Activated CD4-positive, alpha-beta T cell treated with anti-CD3 and anti-CD28 coated beads for 4 hours (primary cell): ENCODE measurements at regions not wholly inside any gene's neighbourhood (a gene's known extent, or its start where the extent isn't known, plus 50 kb on each side); places are given as distances from the start of the nearest gene placed in this dataset.
"Not testable (repeated sequence)": the region's sequence is repeated elsewhere in the genome, so short reads cannot be mapped to it uniquely, and the experiment has no call there.

Source experiments
- DNase-seq, 2 donors: peaks; one replicate each; pipeline ENCODE4 v3.0.0-alpha.2; 2020

DNA sequence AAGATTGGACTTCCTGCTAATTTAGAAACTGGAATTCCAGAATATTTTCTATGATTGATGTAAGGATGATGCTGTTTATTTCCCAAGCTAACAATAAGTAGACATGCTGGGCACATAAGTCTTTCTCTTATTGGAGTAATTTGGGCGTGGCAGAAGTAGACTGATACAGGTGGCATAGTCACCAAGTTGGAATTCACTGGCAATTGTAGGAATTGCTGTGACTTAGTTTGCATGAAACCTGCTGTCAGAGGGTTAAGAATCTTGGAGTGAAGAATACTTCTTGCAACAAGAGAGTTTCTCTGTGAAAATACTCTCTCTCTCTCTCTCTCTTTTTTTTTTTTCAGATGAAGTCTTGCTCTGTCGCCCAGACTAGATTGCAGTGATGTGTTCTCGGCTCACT lies 569.7 kb downstream of the REEP3 start:
- DNase-seq, result no peak

DNA sequence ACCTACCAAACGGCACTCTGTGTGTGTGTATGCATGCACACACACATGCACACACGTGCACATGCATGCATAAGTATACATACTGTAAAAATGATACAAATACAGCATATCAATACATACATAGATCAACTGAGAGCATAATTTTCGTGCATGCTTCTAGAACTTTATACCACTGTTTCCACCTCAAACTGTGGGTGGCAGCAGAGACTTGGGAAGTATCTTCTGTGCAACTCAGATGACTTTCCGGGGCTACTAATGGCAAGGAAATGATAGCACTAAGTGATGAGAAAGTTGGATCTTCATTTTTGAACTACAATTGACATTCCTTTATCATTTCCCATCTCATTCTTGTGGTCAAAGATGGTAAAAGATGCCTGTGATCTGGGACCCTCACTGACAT lies 570.7 kb downstream of the REEP3 start:
- DNase-seq, result no peak

GRCh38 chr10:64093304-64093703 lies 572.1 kb downstream of the REEP3 start:
- DNase-seq, result no peak

- no peak for DNase-seq
Observed at GRCh38 chr10:64093946-64094535, 572.8 kb downstream of the REEP3 start.

DNA sequence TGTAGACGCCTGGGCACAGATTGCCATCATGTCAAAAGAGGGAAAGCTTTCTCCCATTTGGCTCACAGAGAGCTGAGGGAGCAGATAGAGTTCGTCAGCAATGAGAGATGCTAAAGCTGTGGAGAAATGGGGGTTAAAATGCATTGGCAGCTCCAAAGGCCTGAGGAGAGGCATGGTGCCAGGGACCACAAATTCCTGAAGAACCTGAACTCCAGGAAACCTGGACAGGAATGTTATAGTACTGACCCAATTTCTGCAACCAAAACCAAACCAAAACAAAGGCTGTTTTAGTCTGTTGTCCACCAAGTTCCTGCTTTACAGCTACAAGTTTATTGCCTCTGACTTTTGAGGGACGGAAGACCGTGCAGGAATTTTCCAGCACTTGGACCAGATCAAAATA lies 575.7 kb downstream of the REEP3 start:
- no peak for DNase-seq

- no peak for DNase-seq
Observed at GRCh38 chr10:64097391-64098122, 576.4 kb downstream of the REEP3 start.

DNA sequence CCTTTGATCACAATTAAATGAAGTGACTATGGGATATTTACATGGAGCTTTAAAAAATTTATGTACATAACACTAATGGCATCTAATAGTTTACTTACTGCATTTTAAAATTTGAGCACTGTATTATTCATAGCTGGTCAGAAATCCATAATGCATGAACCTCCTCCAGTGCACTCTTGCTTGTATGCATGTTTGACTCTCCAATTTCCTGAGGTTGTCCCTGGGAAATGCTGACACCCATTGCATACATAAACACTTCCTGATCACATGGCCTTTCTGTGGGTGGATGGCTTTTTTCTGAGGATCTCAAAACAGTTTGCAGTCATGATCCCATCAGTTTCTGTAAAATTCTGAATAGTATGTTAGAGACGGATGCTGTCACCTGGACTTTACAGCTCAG lies 577.8 kb downstream of the REEP3 start:
- DNase-seq, result no peak

- no peak for DNase-seq
Observed at GRCh38 chr10:64101606-64102263, 580.5 kb downstream of the REEP3 start.

GRCh38 chr10:64102264-64102633 lies 581.0 kb downstream of the REEP3 start:
- DNase-seq, result no peak

GRCh38 chr10:64102916-64103315 lies 581.7 kb downstream of the REEP3 start:
- DNase-seq, result no peak

GRCh38 chr10:64103750-64104470 lies 582.7 kb downstream of the REEP3 start:
- DNase-seq, result no peak

DNA sequence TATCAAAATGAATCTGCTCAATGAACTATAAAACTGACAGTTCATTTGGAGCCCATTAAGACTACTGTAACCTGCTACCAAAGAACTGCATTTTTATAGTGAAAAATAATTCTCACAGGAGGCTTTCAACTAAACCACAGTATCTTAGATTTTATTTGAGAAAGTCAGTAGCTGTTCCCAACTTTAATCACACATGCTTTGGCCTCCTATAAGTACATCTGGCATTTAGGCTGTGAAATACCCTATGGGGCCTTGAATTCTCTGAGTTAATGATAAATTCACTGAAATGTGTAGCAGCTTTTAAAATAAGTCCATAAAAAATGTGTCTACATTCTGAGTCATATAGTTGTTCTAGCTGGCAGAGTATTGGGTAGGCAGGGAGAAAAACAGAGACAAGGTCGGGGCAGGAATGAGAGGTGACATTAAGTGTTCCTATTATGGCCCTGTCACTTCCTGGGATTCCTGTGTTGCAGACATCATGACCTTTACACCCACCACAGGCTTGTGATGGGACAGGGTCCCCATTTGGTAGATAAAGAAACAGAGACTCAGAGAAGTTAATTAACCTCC lies 588.8 kb downstream of the REEP3 start:
- no peak for DNase-seq

GRCh38 chr10:64112701-64113355 lies 591.6 kb downstream of the REEP3 start:
- DNase-seq, result no peak

DNA sequence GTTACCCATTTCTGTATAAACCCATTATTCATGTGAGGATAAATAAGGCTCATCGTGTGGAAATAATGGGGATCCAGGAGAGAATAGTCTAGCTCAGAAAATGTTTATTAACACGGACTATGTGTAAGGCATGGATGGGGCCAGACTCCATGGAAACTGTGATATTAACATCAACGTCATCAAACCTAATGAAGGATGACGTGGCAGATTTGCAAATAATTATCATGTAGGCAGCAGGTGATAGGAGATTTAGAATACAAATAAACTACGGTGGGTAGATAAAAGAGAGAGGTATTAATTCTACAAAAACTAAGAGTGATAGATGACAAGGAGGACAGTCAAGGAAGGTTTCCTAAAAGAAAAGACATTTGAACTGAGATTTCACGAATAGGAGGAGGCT lies 592.2 kb downstream of the REEP3 start:
- DNase-seq, result no peak

DNA sequence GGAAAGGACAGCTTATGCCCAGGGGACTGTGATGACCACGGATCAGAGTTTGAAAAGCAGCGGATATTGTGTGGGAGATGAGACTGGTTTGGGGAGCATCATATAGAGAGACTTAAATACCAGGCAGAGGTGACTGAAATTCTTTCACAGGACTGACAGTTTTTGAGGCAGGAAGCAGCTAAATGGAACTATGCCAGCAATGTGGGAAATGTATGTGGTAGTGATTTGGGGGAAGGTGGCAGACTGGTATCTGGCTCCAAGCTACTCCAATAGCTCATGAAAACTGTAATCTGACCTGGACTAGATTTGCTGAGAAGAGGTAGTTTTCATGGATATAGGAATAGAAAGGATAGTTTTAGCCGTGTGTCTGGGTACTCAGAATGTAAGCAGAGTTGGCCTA lies 592.6 kb downstream of the REEP3 start:
- DNase-seq, result no peak

GRCh38 chr10:64115471-64115870 lies 594.3 kb downstream of the REEP3 start:
- DNase-seq, result no peak

- no peak for DNase-seq
Observed at GRCh38 chr10:64115908-64116643, 594.9 kb downstream of the REEP3 start.

- no peak for DNase-seq
Observed at GRCh38 chr10:64116707-64117106, 595.5 kb downstream of the REEP3 start.

DNA sequence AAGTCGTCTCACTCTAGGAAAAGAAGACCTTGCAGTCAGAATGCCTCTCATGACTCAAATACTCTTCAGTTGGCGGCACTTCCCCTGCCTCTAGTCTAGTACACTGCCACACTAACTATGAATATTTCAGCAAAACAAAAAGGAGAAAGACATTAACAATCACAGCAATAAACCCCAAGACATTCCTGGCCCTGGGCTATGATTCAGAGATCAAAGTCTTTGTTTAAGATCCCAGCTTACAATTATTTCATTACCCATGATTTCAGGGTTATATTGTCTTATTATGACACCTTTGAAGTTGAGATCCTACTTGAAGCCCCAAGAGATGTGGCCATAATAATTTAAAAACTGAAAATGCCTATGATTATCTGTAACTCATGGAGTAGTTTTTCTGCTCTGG lies 597.5 kb downstream of the REEP3 start:
- no peak for DNase-seq

GRCh38 chr10:64120301-64120980 lies 599.2 kb downstream of the REEP3 start:
- not testable (repeated sequence) for DNase-seq

DNA sequence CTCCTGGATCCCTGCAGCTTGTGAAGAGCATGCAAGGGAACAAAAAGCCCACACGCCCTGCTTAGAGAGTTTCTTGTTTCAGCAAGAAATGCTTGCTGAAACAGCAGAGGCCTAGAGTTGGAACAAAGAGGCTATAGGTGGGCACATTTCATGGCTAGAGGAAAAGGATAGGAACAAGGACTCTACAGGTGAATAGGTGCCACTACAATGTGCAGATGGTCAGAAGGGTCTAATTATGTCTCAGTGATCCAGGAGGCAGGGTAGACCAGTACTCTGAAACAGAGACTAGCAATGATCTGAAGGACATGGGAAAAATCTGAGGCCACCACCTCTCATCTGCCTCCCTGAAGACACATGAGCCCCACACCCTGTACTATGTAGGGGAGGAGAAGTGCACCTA lies 609.0 kb downstream of the REEP3 start:
- DNase-seq, result no peak

GRCh38 chr10:64134676-64135075 lies 613.5 kb downstream of the REEP3 start:
- no peak for DNase-seq
